OCI-LY1 (cell line): ENCODE measurements at regions not wholly inside any gene's neighbourhood (a gene's known extent, or its start where the extent isn't known, plus 50 kb on each side); places are given as distances from the start of the nearest gene placed in this dataset.

Experiments used
- H2AFZ ChIP-seq: fragments of 200-600 bp; sonication (generic), shearing (Covaris generic); 2 replicates; pipeline ENCODE4 v1.6.0; 2014; ENCODE audit warnings: antibody characterized with exemption, mild to moderate bottlenecking, low read length
- H3F3A ChIP-seq: fragments of 200-600 bp; sonication (generic), shearing (Covaris generic); 2 replicates; pipeline ENCODE4 v1.6.0; 2014; ENCODE audit warnings: mild to moderate bottlenecking, antibody characterized with exemption, low read length, moderate library complexity; ENCODE audit not compliant: insufficient read depth
- H3K27ac ChIP-seq: fragments of 200-600 bp; sonication (generic); 2 replicates; pipeline ENCODE4 v1.5.1; 2014; ENCODE audit warnings: low read length, mixed run types, mild to moderate bottlenecking, low read depth; ENCODE audit not compliant: poor library complexity, severe bottlenecking
- H3K27me3 ChIP-seq: fragments of 200-600 bp; sonication (generic); 2 replicates; pipeline ENCODE4 v1.6.0; 2014; ENCODE audit warnings: antibody characterized with exemption, mild to moderate bottlenecking, low read length, moderate library complexity; ENCODE audit not compliant: insufficient read depth
- H3K36me3 ChIP-seq: fragments of 200-600 bp; sonication (generic); 2 replicates; pipeline ENCODE4 v1.6.1; 2014; ENCODE audit warnings: mild to moderate bottlenecking, antibody characterized with exemption, low read length, moderate library complexity, mixed read lengths; ENCODE audit not compliant: insufficient read depth
- H3K4me1 ChIP-seq: fragments of 200-600 bp; sonication (generic); 2 replicates; pipeline ENCODE4 v1.5.1; 2014; ENCODE audit warnings: mild to moderate bottlenecking, low read length, moderate library complexity; ENCODE audit not compliant: insufficient read depth, severe bottlenecking
- H3K4me2 ChIP-seq: fragments of 200-600 bp; sonication (generic), shearing (Covaris generic); 2 replicates; pipeline ENCODE4 v1.6.1; 2014; ENCODE audit warnings: low read length
- H3K4me3 ChIP-seq: fragments of 200-600 bp; sonication (generic); 2 replicates; pipeline ENCODE4 v1.5.1; 2014; ENCODE audit warnings: low read length, low read depth, mild to moderate bottlenecking, mixed read lengths; ENCODE audit not compliant: poor library complexity, severe bottlenecking
- H3K79me2 ChIP-seq: fragments of 200-600 bp; shearing (Covaris generic); 2 replicates; pipeline ENCODE4 v1.6.1; 2016; ENCODE audit warnings: mixed run types, low read length, mixed read lengths; ENCODE audit not compliant: insufficient read depth
- H3K9ac ChIP-seq: fragments of 200-600 bp; sonication (generic), shearing (Covaris generic); 2 replicates; pipeline ENCODE4 v1.6.1; 2014; ENCODE audit warnings: mild to moderate bottlenecking, low read length, mixed read lengths
- H3K9me2 ChIP-seq: fragments of 200-600 bp; sonication (generic), shearing (Covaris generic); 2 replicates; pipeline ENCODE4 v1.6.1; 2014; ENCODE audit warnings: low read depth, mild to moderate bottlenecking, low read length, mixed read lengths
- H3K9me3 ChIP-seq: fragments of 200-600 bp; shearing (Covaris generic); 2 replicates; pipeline ENCODE4 v1.6.1; 2014; ENCODE audit warnings: low read length, mixed read lengths
- H4K20me1 ChIP-seq: fragments of 200-600 bp; sonication (generic), shearing (Covaris generic); 2 replicates; pipeline ENCODE4 v1.6.0; 2016; ENCODE audit warnings: mild to moderate bottlenecking, low read length; ENCODE audit not compliant: insufficient read depth
- EZH2 ChIP-seq: fragments of 200-600 bp; sonication (generic), shearing (Covaris generic); IDR thresholded peaks from 2 replicates; pipeline ENCODE4 v1.8.0; 2017; ENCODE audit warnings: borderline replicate concordance, mixed run types, mild to moderate bottlenecking, antibody characterized with exemption, low read length, moderate library complexity, mixed read lengths
- TF ChIP-seq, protein P1 (sequence below): fragments of 200-600 bp; sonication (generic), shearing (Covaris generic); IDR thresholded peaks from 2 replicates; pipeline ENCODE4 v1.5.1; 2017; ENCODE audit warnings: mild to moderate bottlenecking, antibody characterized with exemption, low read length, moderate library complexity, mixed read lengths

DNA sequence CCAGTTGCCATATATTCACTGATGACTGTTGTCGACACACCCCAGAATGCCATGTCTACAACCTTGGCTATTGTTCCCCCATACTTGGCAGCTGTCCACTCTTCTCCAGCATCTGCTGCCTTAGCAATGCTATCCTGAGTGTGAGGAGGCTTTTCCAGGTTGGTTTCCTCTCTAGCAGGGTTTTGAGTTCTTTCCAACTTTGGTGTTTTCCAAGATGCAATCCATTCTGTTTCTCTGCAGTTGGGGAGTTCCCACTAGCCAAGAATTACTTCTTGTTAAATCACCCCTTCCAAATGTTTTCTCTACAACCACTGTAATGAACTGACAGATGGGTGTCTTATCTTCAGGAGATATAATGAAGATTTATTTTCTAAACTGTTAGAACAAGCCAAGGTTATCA lies 617.4 kb downstream of the CCSER2 start:
- Histone ChIP-seq H3K27me3 (no peaks in the 10 kb centered on the region), H3K4me3 (no peak overlapping the region)

DNA sequence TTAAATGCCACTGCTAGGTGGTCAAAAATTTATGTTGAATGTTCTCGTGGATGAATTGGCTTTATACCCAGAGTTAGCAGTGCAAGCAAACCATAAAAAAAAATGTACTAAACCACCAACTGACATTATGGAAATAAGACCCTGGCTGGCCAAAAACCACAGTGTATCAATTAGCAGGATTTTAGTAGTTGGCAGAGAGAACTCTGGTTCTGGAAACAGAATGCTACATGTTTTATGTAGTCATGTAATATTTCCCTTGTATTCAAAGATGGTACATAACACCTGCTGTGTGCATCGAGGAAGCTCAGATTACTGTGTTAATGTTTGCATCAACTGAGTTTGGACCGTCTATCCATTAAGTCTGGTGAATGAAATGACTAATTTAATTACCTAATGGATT lies 618.5 kb downstream of the CCSER2 start:
- no peaks in the 10 kb centered on the region for H3K79me2 ChIP-seq
- no peak overlapping the region for H3K4me2 ChIP-seq
- H3K4me1 ChIP-seq = no peaks in the 10 kb centered on the region
- H4K20me1 ChIP-seq = no peaks in the 10 kb centered on the region
- H3K27ac ChIP-seq = no peak overlapping the region
- TF ChIP-seq, protein P1, sequence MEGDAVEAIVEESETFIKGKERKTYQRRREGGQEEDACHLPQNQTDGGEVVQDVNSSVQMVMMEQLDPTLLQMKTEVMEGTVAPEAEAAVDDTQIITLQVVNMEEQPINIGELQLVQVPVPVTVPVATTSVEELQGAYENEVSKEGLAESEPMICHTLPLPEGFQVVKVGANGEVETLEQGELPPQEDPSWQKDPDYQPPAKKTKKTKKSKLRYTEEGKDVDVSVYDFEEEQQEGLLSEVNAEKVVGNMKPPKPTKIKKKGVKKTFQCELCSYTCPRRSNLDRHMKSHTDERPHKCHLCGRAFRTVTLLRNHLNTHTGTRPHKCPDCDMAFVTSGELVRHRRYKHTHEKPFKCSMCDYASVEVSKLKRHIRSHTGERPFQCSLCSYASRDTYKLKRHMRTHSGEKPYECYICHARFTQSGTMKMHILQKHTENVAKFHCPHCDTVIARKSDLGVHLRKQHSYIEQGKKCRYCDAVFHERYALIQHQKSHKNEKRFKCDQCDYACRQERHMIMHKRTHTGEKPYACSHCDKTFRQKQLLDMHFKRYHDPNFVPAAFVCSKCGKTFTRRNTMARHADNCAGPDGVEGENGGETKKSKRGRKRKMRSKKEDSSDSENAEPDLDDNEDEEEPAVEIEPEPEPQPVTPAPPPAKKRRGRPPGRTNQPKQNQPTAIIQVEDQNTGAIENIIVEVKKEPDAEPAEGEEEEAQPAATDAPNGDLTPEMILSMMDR = no peak
- TF ChIP-seq EZH2 = no peak
- H3K9me2 ChIP-seq = no peaks in the 10 kb centered on the region
- no peaks in the 10 kb centered on the region for H3K36me3 ChIP-seq
- no peak overlapping the region for H3K4me3 ChIP-seq
- no peaks in the 10 kb centered on the region for H3F3A ChIP-seq
- H2AFZ ChIP-seq = no peak overlapping the region
- no peak overlapping the region for H3K9ac ChIP-seq
- H3K27me3 ChIP-seq = no peaks in the 10 kb centered on the region
- no peaks in the 10 kb centered on the region for H3K9me3 ChIP-seq

More for the DNA sequence above, 617.4 kb downstream of the CCSER2 start:
- no peaks in the 10 kb centered on the region for H3K4me1 ChIP-seq
- H3K4me2 ChIP-seq = no peak overlapping the region
- H3F3A ChIP-seq = no peaks in the 10 kb centered on the region
- TF ChIP-seq, protein P1 = no peak
- no peak for TF ChIP-seq EZH2
- no peaks in the 10 kb centered on the region for H4K20me1 ChIP-seq
- H3K27ac ChIP-seq = no peak overlapping the region
- H2AFZ ChIP-seq = no peak overlapping the region
- no peaks in the 10 kb centered on the region for H3K36me3 ChIP-seq
- H3K9me2 ChIP-seq = no peaks in the 10 kb centered on the region
- H3K79me2 ChIP-seq = no peaks in the 10 kb centered on the region
- H3K9ac ChIP-seq = no peak overlapping the region
- H3K9me3 ChIP-seq = no peaks in the 10 kb centered on the region

DNA sequence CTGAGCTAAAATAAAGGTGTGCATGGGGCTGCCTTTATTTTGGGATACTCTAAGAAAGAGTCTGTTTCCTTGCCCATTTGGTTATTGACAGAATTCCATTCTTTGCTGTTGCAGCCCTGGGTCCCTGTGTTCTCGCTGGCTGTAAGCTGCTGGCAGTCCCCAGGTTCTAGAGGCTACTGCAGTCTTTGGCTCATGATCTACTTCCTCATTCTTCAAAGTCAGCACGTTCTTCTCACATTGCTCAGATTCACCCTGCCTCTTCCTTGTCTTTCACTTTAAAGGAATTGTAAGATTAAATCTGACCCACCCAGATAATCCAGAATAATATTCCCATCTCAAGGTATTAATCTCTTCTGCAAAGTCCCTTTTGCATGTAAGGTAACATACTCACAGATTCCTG lies 620.3 kb downstream of the CCSER2 start:
- TF ChIP-seq, protein P1 = no peak
- TF ChIP-seq EZH2 = no peak

More for the DNA sequence above, 620.3 kb downstream of the CCSER2 start:
- Histone ChIP-seq H4K20me1 (no peaks in the 10 kb centered on the region), H3K27me3 (no peaks in the 10 kb centered on the region), H3F3A (no peaks in the 10 kb centered on the region), H3K4me1 (no peaks in the 10 kb centered on the region), H3K4me2 (no peak overlapping the region), H2AFZ (no peak overlapping the region), H3K27ac (no peak overlapping the region), H3K79me2 (no peaks in the 10 kb centered on the region), H3K9ac (no peak overlapping the region), H3K36me3 (no peaks in the 10 kb centered on the region), H3K9me3 (no peaks in the 10 kb centered on the region), H3K4me3 (no peak overlapping the region), H3K9me2 (no peaks in the 10 kb centered on the region)
